ENCODE measurements at regions not wholly inside any gene's neighbourhood (a gene's known extent, or its start where the extent isn't known, plus 50 kb on each side); places are given as distances from the start of the nearest gene placed in this dataset.
"Not testable (repeated sequence)": the region's sequence is repeated elsewhere in the genome, so short reads cannot be mapped to it uniquely, and the experiment has no call there.

DNA sequence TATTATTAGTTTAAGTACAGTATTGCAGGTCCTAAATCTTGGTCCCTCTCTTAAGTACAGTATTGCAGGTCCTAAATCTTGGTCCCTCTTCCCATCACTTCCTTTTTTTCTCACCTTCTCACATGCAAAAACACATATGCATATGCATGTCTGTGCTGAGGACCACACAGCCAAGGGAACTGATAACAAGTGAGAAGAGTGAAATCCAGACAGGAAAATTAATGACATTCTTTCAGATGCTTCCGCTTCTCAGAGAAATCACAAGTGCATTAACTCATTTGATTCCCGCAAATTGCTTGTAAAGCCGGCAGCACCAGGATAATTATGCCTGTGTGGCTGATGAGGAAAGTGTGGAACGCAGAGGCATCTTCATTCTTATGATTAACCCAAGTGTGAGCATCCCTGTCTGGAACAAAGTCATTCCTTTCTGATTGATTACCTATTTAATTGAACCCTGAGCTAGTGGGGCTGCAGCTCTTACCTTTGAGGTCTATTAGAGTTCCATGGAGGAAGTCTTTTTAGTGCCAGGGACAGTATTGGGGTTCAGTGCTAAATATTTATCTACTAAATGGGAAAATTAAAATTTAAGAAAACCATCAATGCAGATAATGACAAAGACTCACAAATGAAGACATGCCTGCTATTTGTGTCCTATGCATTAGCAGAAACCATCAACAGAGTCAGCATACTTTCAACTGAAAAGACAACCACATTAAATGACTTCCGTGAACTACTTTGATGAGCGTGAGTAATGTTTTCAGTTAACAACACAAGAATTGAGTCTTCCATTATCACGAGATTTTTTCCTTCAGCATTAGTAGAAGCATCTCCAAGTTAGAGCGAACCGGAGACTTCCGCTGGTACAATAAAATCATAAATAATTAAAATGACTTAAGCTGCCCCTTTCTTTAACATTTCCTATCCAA is 220.4 kb upstream of the SLC35G4 start:
- in situ Hi-C loops (cut with HindIII; ENCODE audit: low sequenced_read_pairs), result no loop called here

DNA sequence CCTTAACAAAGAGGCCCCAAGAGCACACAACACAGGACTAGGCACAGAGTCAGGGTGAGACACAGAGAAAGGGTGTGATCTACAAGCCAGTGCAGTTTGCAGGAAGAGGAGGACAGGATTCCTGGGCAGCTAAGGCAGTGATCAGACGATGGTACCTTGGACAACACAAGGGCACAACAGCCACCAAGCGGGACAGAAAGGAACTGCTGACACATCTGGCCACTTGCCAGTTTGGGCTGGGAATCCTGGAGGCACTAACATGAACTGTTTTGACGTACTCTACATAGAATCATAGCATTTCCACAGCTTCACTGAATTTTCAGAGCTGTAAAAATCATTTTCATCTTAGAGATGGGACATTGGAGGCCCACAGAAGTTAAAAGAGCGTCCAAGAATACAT is 221.5 kb upstream of the SLC35G4 start:
- in situ Hi-C loops (cut with HindIII; ENCODE audit: low sequenced_read_pairs), result no loop called here

DNA sequence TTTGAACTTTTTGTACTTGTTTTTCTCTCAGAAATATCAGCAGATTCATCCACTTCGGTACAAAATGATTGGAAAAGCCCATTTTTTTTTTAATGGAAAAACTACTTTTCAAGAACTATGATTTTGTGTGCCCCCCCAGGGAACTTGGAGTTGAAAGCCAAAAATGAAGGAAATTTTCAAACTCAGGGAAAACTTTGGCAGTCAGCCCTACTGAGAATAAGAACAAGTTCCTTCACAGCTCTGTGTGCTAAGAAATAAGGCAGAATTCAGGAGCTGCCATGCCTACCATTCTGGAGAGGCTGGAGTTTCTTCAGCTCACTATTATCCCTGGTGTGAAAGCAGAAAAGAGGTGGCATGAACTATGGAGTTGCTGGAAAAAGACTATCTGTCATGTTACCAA is 226.0 kb upstream of the SLC35G4 start:
- in situ Hi-C loops (cut with HindIII; ENCODE audit: low sequenced_read_pairs), result no loop called here

DNA sequence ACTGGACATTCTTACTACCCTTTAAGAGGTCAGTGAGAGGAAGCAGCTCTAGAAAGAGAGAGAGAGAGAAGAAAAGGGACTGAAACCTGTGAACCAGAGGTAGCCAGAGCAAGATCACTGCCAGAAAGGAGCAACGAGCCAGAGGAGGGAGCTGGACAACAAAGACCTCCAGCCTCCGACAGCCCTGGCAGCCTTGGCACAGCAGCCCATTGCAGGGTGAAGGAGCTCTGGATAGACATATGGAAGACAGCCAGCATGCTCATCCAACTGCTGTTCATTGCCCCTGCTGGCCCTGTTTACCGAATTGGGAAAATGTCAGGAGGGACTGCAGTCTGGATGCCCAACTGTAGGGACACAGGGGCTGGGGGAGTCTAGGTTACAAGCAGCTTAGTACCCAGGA is 228.4 kb upstream of the SLC35G4 start:
- in situ Hi-C loops (cut with HindIII; ENCODE audit: low sequenced_read_pairs), result no loop called here

DNA sequence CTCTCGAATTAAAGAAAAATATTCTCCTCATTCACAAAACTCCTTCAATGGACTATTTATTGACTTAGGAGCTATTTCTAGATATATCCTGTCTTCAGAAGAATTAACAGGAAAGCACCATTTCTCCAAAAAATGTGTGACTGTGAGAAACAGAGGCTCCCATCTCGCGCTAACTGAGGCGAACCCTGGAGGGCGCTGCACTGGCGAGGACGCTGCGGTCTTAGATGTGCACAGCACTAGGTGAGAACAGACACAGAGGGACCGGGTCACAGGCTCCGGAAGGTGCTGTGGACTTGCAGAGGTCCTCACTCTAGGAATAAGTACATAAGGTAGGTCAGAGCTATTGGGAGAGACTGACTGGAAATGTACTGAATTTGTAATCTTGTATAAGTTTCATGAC is 229.7 kb upstream of the SLC35G4 start:
- in situ Hi-C loops (cut with HindIII; ENCODE audit: low sequenced_read_pairs), result no loop called here

DNA sequence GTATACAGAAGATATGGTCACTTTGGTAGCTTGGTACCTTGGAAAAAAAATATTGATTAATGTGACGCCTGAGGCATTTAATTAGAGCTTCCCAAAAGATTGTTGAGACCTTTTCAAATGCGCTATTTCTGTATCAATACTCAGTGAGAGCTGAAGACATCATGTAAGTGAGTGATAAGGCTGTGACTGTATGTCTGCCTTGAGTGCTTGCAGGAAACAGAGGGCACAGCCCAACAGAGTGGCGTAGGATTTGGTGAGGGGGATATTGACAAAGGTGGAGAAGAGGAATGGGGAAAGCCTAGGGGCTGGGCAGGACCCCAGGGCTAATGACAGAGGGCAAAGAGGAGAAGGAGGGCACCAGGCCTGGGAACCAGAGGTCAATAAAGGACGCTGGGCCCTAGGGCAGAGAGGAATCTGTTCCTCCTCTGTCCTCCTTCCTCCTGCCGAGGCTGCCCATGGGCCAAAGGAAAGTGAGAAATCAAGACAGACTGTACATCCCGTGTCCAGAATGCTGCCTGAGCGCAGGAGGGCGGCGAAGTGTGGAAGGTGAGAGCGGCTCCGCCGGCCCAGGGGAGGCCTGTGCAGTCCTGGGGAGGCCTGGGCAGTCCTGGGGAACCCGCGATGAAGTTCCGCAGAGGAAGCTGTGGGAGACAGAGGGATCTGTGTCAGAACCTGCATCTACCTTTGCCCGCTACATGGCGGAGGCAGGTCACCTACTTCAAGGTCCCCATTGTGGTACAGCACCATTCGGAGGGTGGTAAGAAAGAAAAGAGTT is 228.6 kb upstream of the PIEZO2 start:
- in situ Hi-C loops (cut with HindIII; ENCODE audit: low sequenced_read_pairs), result no loop called here

DNA sequence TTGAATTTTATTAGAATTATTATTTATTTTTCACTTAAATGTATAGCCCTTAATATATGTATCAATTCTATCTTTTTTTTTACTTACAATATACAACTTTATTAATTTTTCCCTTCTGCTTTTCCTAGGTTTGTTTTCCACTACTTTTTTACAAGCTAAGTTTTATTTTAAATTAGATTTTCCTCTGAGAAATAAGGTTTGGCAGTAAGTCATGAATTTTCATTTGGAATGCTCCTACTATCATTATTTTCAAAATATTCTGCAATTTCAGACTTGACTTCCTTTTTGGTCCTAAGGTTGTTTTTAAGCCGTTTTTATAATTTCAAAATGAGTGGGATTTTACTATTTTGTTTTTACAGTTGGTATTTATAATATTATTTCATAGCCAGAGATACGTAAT is 222.8 kb upstream of the PIEZO2 start:
- in situ Hi-C loops (cut with HindIII; ENCODE audit: low sequenced_read_pairs), result no loop called here

DNA sequence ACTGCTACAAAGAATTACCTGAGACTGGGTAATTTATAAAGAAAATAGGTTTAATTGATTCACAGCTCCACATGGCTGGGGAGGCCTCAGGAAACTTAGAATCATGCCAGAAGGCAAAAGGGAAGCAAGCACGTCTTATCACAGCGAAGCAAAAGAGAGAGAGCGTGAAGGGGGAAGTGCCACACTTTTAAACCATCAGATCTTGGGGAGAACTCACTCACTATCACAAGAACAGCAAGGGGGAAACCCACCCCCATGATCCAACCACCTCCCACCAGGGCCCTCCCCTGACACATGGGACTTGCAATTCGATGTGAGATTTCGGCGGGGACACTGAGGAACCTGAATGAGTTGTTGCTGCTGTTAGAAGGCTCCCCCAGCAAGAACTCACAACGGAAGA is 220.2 kb upstream of the PIEZO2 start:
- in situ Hi-C loops (cut with HindIII; ENCODE audit: low sequenced_read_pairs), result no loop called here

DNA sequence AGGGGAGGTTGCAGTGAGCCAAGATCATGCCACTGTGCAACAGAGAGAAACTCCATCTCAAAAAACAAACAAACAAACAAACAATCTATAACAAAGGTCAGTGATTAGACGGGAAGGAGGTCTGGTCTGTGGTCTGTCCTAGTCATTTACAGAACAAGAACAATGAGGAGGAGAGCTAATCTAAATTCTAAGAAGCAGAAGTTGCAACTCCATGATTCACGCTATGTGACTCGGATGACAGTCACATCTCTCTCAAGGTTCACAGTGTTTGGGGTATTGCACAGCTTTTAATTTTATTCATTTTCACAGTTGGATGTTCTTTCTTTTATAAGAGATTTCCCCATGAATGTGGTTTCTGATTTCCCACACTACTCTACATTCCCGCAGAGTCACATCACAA is 218.7 kb upstream of the PIEZO2 start:
- in situ Hi-C loops (cut with HindIII; ENCODE audit: low sequenced_read_pairs), result no loop called here

DNA sequence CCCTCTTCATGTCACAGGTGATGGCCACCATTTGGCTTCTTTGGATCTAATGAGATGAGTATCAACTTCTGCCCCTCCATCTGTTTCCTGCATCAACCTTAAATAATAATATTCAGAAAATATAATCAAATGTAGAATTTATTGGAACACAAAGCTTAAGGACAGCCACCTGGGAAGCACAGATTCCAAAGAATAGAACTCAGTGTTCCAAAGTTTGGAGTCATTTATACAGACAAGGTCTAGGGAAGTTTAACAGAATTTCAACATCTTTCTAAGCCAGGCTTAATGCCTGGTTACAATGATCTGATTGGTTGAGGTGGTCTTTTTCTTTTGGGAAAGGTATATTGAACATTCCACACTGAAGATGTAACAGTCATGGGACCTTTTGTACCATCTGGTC is 218.0 kb upstream of the PIEZO2 start:
- in situ Hi-C loops (cut with HindIII; ENCODE audit: low sequenced_read_pairs), result no loop called here

DNA sequence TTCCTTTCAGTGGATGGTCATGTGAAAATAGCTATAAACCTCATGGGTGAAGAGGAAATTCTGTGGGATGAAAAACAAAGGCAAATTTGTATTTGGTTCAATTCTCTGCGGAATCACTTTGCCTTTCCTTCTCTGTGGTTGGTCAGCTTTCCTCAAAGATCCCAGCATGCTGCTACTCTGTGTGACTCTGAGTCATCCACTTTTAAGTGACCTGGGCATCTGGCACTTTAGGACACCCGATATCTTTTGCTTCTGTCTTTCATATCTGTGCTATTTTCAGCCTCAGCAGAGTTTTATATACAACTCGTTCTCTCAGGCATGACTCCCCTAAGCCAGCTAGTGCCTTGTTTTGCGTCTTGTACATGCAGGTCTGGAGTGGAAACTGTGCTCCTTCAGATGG is 217.0 kb upstream of the PIEZO2 start:
- in situ Hi-C loops (cut with HindIII; ENCODE audit: low sequenced_read_pairs), result no loop called here

DNA sequence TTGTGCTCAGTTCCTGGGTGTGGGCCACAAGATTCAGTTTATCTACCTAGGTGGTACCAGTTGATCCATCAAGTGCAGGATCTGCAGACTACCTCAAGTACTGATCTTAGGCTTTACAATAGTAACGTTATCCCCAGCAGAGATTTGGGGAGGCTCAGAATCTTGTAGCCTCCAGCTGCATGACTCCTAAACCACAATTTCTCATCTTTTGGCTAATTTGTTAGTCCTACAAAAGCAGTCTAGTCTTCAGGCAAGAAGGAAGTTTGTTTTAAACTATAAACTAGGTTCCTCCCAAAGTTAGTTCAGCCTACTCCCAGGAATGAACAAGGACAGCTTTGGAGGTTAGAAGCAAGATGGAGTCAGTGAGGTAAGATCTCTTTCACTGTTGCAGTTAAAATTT is 213.5 kb upstream of the PIEZO2 start:
- in situ Hi-C loops (cut with HindIII; ENCODE audit: low sequenced_read_pairs), result no loop called here

DNA sequence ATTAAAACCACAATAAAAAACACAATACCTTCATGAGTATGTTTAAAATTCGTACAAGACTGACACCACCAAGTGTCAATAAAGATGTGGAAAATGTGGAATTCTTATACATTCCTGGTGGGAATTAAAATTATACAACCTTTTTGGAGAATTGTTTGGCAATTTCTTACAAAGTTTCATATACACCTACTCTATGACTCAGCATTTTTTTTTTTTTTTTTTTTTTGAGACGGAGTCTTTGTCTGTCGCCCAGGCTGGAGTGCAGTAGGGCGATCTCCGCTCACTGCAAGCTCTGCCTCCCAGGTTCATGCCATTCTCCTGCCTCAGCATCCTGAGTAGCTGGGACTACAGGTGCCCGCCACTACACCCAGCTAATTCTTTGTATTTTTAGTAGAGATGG is 212.5 kb upstream of the PIEZO2 start:
- in situ Hi-C loops (cut with HindIII; ENCODE audit: low sequenced_read_pairs), result not testable (repeated sequence)

DNA sequence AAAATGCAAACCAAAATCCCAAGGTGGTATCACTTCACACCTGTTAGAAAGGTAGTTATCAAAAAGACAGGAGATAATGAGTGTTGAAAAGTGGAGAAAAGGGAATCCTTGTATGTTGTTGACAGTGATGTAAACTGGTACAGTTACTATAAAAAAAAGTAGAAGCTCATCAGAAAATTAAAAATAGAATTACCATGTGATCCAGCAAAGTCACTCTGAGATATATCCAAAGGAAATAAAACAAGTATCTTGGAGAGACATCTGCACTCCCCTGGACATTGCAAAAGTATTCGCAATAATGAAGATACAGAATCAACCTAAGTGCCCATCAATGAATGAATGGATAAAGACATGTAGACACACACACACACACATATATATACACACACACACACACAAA is 208.3 kb upstream of the PIEZO2 start:
- in situ Hi-C loops (cut with HindIII; ENCODE audit: low sequenced_read_pairs), result no loop called here

DNA sequence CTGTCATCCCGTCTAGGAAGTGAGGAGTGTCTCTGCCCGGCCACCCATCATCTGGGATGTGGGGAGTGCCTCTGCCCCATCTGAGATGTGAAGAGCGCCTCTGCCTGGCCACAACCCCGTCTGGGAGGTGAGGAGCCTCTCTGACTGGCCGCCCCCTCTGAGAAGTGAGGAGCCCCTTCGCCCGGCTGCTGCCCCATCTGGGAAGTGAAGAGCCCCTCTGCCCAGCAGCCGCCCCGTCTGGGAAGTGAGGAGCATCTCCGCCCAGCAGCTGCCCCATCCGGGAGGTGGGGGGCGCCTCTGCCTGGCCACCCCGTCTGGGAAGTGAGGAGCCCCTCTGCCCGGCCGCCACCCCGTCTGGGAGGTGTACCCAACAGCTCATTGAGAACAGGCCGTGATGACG is 195.2 kb upstream of the PIEZO2 start:
- in situ Hi-C loops (cut with HindIII; ENCODE audit: low sequenced_read_pairs), result not testable (repeated sequence)

DNA sequence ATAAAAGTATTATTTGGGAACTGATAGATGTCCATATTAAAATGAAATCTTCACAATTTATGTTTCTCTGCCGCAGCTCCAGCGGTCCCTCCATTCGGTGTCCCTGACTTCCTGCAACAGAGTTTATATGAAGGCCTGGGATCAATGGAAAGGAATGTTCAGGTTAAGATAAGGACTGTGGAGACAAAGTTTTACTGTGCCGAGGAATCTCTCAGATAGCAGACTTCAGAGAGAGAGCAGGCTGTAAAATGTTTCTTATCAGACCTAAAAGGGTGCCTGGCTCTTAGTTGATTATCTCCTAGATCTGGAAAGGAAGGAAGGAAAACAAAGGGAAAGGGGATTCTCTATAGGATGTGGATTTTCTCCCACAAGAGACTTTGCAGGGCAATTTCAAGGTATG is 193.7 kb upstream of the PIEZO2 start:
- in situ Hi-C loops (cut with HindIII; ENCODE audit: low sequenced_read_pairs), result no loop called here

DNA sequence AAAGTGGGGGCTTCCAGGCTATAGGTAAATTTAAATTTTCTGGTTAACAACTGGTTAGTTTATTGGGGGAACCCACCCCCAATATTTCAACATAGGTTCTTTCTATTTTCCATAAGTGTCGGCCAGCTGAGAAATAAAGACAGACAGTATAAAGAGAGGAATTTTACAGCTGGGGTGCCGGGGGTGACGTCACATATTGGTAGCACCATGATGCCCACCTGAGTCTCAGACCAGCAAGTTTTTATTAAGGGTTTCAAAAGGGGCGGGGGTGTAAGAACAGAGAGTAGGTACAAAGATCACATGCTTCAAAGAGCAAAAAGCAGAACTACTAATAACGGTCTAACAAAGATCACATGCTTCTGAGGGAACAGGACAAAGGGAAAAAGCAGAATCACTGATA is 192.7 kb upstream of the PIEZO2 start:
- in situ Hi-C loops (cut with HindIII; ENCODE audit: low sequenced_read_pairs), result not testable (repeated sequence)

DNA sequence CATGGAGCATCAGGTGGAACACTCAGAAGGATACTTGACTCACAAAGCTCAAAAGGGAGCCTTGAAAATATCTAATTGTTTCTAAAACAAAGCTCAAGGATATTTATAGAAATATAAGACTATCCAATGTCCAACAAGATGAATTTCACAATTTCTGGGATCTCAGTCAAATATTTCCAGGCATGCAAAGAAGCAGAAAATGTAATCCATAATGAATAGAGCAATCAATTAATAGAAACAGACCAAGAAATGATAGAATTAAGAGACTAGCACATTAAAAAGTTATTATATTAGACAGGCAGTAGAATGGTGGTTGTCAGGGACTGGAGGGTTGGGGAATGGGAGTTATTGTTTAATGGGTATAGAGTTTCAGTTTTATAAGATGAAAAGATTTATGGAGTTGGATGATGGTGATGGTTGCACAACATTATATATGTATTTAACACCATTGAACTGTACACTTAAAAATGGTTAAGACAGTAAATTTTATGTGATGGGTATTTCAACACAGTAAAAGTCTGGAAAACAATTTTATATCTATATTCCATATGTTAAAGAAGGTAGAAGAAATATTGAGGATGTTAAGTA is 189.9 kb upstream of the PIEZO2 start:
- in situ Hi-C loops (cut with HindIII; ENCODE audit: low sequenced_read_pairs), result no loop called here

DNA sequence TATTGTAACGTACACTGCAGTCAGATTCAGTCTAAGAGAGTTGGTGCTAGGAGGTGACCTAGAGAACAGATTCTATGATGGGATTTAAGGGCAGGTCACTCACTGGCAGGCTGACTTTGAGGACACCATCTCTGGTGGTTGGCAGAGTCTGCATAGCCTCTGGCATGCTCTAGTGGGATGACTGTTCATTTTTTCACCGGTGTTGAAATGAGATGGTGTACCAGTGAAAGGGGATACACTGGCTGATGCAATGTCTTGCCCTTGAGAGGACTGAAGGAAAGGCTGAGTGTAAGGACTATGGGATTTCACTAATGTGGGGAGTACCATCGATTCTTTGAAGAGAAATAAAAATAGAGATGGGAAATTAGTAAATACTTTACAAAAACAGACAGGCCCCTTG is 186.9 kb upstream of the PIEZO2 start:
- in situ Hi-C loops (cut with HindIII; ENCODE audit: low sequenced_read_pairs), result no loop called here

DNA sequence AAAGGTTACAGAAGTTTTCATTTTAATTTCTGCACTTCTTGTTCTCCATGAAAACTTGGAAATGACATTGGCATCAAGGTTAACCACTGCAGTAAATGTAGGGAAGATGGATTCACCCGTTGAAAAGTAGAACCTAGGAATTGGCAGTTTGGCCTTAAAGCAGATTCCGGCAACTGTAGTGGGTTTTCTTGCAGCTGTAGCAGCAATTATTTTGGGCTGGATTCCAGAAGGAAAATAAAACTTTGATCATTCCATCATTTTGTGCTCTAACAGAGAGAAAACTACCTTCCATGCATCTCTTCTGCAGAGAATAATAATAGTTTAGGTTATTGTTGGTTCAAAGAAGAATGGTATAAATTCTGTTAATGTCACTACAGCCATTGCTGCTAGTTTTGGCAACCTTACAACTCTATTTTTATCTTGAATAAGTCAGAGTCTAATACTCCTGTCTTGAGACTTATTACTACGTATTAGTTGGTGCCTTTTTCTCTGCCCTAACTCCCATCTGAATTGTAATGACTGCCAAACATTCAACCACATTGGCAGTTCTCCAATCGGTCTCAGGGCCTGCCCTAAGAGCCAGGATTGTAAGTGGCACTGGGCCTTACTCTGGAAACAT is 178.1 kb upstream of the PIEZO2 start:
- in situ Hi-C loops (cut with HindIII; ENCODE audit: low sequenced_read_pairs), result no loop called here

Measured in DLD1 (cell line).